ES-I3 (cell line): ENCODE measurements at regions not wholly inside any gene's neighbourhood (a gene's known extent, or its start where the extent isn't known, plus 50 kb on each side); places are given as distances from the start of the nearest gene placed in this dataset.

Experiments used
- H3K36me3 ChIP-seq: 2 replicates; pipeline ENCODE4 v1.6.1; 2013; ENCODE audit warnings: mild to moderate bottlenecking, low read length, control low read depth, moderate library complexity; ENCODE audit not compliant: insufficient read depth
- H3K4me1 ChIP-seq: 2 replicates; pipeline ENCODE4 v1.6.1; 2013; ENCODE audit warnings: mild to moderate bottlenecking, control low read depth, low read length; ENCODE audit not compliant: insufficient read depth
- H3K9ac ChIP-seq: 2 replicates; pipeline ENCODE4 v1.6.1; 2013; ENCODE audit warnings: low read depth, mild to moderate bottlenecking, low read length, moderate library complexity
- H3K9me3 ChIP-seq: 2 replicates; pipeline ENCODE4 v1.6.1; 2013; ENCODE audit warnings: mild to moderate bottlenecking, low read length, moderate library complexity; ENCODE audit not compliant: control insufficient read depth, insufficient read depth

GRCh38 chr20:42020316-42020715, 402.1 kb upstream of the CHD6 start:
- no peaks in the 10 kb centered on the region for H3K4me1 ChIP-seq
- no peak overlapping the region for H3K9ac ChIP-seq
- no peaks in the 10 kb centered on the region for H3K9me3 ChIP-seq
- no peaks in the 10 kb centered on the region for H3K36me3 ChIP-seq

DNA sequence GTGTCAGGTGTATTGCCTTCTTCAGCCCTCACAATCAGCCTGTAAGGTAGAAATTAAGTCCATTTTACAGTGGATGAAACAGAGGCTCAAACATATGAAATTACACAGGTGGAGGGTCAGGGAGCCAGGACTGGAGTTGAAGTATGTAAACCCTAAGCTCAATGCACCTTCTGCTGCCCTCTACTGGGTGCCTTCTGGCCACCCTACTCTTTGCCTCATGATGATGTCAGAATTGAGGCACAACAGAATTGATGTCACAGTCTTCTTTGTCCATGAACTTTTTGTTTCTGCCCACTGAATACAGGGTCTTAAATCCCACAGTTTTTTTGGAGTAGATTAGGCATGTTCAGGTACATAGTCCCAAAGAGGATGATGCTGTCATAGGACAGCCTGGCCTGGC, 400.8 kb upstream of the CHD6 start:
- Histone ChIP-seq H3K9me3 (no peaks in the 10 kb centered on the region), H3K36me3 (no peaks in the 10 kb centered on the region), H3K4me1 (no peaks in the 10 kb centered on the region), H3K9ac (no peak overlapping the region)

DNA sequence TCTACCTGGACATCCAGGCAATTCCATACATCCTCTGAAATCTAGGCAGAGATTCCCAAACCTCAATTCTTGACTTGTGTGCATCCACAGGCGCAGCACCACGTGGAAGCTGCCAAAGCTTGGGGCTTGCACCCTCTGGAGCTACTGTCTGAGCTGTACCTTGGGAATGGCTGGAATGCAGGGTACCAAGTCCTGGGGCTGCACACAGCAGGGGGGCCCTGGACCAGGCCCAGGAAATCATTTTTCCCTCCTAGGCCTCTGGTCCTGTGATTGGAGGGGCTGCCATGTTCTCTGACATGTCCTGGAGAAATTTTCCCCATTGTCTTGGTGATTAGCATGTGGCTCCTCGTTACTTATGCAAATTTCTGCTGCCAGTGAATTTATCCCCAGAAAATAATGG, 391.9 kb upstream of the CHD6 start:
- no peak overlapping the region for H3K9ac ChIP-seq
- H3K36me3 ChIP-seq, result no peaks in the 10 kb centered on the region
- H3K4me1 ChIP-seq, result peaks cover 10% of the 10 kb centered on the region
- 0 out of 2 replicates have a peak, but pooled peaks cover 3% of the 10 kb centered on the region for H3K9me3 ChIP-seq

GRCh38 chr20:42007251-42007650, 389.1 kb upstream of the CHD6 start:
- H3K9ac ChIP-seq, result no peak overlapping the region
- H3K9me3 ChIP-seq, result no peaks in the 10 kb centered on the region
- H3K36me3 ChIP-seq, result no peaks in the 10 kb centered on the region
- peaks cover 10% of the 10 kb centered on the region for H3K4me1 ChIP-seq

GRCh38 chr20:42005211-42005610, 387.0 kb upstream of the CHD6 start:
- Histone ChIP-seq H3K9ac (no peak overlapping the region), H3K9me3 (no peaks in the 10 kb centered on the region), H3K4me1 (peaks cover 10% of the 10 kb centered on the region), H3K36me3 (no peaks in the 10 kb centered on the region)

GRCh38 chr20:42003380-42003779, 385.2 kb upstream of the CHD6 start:
- no peak overlapping the region for H3K9ac ChIP-seq
- H3K9me3 ChIP-seq, result no peaks in the 10 kb centered on the region
- no peaks in the 10 kb centered on the region for H3K36me3 ChIP-seq
- peaks cover 10% of the 10 kb centered on the region for H3K4me1 ChIP-seq

GRCh38 chr20:41998539-41999341, 380.6 kb upstream of the CHD6 start:
- Histone ChIP-seq H3K4me1 (no peaks in the 10 kb centered on the region), H3K36me3 (no peaks in the 10 kb centered on the region), H3K9ac (no peak overlapping the region), H3K9me3 (no peaks in the 10 kb centered on the region)

GRCh38 chr20:41996951-41997350, 378.8 kb upstream of the CHD6 start:
- Histone ChIP-seq H3K36me3 (no peaks in the 10 kb centered on the region), H3K4me1 (no peaks in the 10 kb centered on the region), H3K9me3 (no peaks in the 10 kb centered on the region), H3K9ac (no peak overlapping the region)

DNA sequence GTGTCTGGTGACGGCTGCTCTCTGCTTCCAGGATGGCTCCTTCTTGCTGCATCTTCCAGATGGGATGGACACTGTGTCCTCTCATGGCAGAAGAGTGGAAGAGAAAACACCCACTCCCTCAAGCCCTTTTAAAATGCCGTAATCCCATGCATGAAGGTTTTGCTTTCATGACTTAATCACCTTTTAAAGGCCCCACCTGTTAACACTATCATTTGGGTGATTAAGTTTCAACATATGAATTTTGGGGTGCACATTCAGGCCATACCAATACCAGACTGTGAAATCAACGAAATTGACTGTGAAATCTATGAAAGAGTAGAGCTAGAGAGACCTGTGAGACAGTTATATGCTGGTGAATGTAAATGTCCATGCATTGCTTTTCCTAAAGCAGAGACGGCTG, 374.3 kb upstream of the CHD6 start:
- H3K36me3 ChIP-seq, result no peaks in the 10 kb centered on the region
- H3K9me3 ChIP-seq, result 0 out of 2 replicates have a peak, but pooled peaks cover under 1% of the 10 kb centered on the region
- no peak overlapping the region for H3K9ac ChIP-seq
- H3K4me1 ChIP-seq, result no peaks in the 10 kb centered on the region

- Histone ChIP-seq H3K4me1 (no peaks in the 10 kb centered on the region), H3K9ac (no peak overlapping the region), H3K9me3 (0 out of 2 replicates have a peak, but pooled peaks cover 3% of the 10 kb centered on the region), H3K36me3 (no peaks in the 10 kb centered on the region)
Observed at GRCh38 chr20:41991412-41991811, 373.2 kb upstream of the CHD6 start.

DNA sequence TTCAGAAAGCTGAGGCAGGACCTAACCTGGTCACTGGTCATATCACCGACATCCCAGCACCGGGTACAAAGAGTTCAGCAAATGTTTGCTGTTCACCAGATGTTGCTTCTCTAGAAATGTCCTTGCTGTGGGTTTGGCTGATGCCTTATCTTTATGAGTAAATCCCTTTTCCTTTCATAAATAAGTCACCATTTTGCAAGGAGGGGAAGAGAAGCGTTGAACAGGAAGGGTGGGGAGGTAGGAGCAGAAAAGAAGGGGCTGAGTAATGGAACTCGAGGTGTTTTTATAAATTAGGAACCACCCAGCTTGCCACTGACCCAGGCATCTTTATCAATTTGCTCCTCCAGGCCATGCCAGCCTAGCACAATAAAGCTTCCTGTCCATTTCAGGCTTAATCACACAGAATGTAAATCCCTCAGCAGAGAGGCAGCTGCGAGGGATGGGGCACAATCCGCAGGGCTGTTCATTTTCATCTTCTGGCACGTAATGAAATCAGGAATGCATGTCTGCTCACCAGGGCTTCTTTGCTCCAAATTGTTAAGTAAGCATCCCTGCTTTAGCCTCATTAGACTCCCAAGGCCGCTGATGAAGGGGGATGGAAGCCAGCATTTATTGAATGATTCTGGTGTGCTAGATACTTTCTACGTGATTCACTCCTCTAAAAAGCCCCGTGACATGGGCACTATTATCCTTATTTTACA, 371.9 kb upstream of the CHD6 start:
- Histone ChIP-seq H3K4me1 (no peaks in the 10 kb centered on the region), H3K9ac (no peak overlapping the region), H3K9me3 (0 out of 2 replicates have a peak, but pooled peaks cover 3% of the 10 kb centered on the region), H3K36me3 (no peaks in the 10 kb centered on the region)

DNA sequence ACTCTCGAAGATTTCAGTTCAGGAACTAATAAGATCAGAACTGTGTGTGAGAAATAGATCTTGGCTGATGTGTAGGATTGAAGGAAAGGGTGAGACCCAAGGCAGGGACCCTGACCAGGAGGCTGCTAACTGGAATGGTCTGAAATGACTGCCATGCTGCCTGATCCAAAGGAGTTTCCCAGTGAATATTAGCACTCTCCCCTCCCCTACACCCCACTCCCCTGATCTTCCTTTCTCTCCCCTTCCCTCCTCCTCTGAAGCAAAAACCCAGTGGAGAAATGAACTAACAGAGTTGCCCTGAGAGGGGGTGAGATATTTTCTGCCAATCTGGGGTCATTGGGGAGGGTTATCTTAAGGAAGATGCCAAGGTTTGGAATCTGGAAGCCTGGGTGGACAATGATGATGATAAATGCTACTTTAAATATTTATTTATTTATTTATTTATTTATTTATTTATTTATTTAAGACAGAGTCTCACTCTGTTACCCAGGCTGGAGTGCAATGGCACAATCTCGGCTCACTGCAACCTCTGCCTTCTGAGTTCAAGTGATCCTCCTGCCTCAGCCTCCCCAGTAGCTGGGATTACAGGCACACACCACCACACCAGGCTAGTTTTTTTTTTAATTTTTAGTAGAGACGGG, 371.0 kb upstream of the CHD6 start:
- H3K4me1 ChIP-seq, result no peaks in the 10 kb centered on the region
- no peak overlapping the region for H3K9ac ChIP-seq
- no peaks in the 10 kb centered on the region for H3K36me3 ChIP-seq
- H3K9me3 ChIP-seq, result 0 out of 2 replicates have a peak, but pooled peaks cover 3% of the 10 kb centered on the region

DNA sequence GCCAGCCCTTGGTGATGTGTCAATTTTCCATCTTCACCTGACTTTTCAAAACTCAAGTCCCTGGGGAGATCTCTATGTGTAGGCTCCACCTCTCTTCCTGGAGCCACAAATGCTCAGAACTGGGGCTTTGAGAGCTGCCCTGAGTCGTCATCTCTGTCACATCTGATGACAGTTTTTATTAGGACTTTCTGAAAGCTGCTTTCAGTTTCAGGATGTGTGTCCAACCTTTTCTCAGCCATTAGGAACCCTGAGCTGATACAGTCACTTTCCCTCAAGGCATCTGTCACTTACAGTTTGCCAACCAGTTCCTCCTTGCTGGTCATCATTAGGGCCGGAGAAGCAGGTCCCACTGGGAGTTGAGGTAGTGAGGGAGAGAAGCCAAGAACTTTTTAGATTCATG, 365.9 kb upstream of the CHD6 start:
- 0 out of 2 replicates have a peak, but pooled peaks cover 3% of the 10 kb centered on the region for H3K9me3 ChIP-seq
- no peaks in the 10 kb centered on the region for H3K4me1 ChIP-seq
- H3K36me3 ChIP-seq, result no peaks in the 10 kb centered on the region
- H3K9ac ChIP-seq, result no peak overlapping the region

- Histone ChIP-seq H3K9me3 (0 out of 2 replicates have a peak, but pooled peaks cover 3% of the 10 kb centered on the region), H3K9ac (no peak overlapping the region), H3K4me1 (no peaks in the 10 kb centered on the region), H3K36me3 (no peaks in the 10 kb centered on the region)
Observed at GRCh38 chr20:41983159-41983558, 365.0 kb upstream of the CHD6 start.
